ENCODE measurements at regions not wholly inside any gene's neighbourhood (a gene's known extent, or its start where the extent isn't known, plus 50 kb on each side); places are given as distances from the start of the nearest gene placed in this dataset.

DNA sequence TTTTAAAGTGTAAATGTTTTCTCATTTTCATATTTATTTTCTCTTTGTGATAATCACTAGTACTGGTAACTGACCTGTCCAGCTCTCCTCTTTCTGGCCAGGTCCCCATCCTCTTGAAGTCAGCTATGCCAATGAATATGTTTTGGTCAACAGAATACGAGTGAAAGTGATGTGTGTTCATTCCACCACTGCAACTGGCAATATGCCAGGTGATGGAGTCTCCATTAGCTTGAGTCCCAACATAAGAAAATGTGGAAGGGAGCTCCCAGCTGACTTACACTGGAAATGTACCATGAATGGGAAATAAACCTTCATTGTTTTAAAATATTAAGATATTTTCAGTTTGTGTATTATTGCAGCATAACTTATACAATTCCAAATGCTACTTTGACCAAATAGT, 75.8 kb downstream of the CCDC34 start:
- ATAC-seq, result no peak
- intact Hi-C loops (cut with micrococcal nuclease), result no loop called here
- no peak for DNase-seq

DNA sequence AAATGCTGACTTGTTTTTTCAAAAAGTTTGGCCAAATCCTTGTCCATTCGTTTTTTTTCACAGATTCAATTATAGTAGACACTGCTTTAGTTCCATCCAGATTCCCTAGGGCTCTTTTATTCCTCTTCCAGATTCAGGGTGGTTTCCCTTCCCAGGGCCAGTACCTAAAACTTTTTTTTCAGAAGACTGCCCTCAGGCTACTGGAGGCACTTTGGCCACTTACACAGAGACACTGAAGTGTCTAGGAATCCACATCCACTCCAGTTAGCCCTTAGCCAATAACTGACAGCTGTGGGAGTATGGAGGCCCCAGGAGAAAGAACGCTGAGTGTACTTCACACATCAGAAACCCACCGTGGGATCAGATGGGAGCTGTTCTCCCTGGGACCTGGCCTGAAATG, 77.3 kb downstream of the CCDC34 start:
- ATAC-seq, result no peak
- DNase-seq, result no peak
- intact Hi-C loops (cut with micrococcal nuclease), result no loop called here

DNA sequence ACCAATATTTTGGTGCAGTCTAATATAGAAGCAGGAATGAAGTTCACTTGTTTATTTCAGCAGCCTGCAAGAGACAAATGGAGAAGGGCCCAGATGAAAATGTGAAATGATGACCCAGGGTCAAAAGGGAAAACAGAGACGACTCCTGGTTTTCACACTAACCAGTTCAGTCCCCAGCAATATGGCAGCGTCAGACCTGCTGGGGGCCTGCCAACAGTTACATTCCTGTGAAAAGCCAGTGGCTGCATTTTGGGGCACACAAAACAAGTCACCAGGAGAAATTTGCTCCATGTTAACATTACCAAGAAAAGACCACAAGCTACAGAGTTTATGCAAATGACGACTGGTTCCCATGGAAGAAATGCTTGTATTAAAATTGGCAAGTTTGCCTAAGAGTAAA, 80.2 kb downstream of the CCDC34 start:
- intact Hi-C loops (cut with micrococcal nuclease), result no loop called here
- DNase-seq (peak; percentile 31), ATAC-seq (no peak)

DNA sequence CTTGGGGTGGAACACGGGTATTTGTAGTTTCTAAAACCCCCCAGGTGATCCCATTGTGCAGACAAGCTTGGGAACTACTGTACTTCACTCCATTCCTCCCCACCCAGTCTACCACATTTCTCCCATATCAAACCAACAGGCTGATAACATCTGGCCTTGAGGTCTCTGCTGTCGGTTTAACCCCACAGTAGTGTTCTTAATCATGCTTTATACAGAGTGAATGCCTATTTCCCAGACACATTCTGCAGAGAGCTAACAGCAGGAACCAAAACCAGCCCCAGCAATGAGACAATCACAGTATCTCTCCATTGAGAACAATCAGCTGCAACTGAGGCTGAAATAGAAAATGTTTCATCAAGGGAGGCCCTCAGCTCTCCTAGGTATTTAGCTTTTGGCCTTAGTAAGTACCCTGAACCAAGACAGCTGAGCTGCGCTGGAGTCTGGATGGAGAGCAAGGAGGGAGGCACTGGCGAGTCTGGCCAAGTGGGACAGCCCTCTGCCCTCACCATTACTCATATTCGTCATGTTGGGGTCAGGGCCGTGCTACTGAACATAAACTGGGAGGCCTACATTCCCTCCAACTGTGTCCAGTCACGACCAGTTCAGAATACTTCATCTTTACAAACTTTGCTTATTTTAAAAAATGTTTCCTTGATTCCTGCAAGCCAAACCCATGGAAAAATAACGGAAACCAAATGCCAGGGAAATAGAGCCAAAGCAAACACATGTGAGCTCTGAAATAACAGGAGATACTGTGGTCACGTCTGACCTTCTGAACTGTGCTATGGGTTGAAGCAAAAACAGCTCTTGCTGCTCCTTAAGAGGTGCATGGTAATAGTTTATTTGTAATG, 81.0 kb downstream of the CCDC34 start:
- peak; percentile 67 for DNase-seq
- intact Hi-C loops (cut with micrococcal nuclease), result no loop called here
- ATAC-seq, result peak; percentile 98

DNA sequence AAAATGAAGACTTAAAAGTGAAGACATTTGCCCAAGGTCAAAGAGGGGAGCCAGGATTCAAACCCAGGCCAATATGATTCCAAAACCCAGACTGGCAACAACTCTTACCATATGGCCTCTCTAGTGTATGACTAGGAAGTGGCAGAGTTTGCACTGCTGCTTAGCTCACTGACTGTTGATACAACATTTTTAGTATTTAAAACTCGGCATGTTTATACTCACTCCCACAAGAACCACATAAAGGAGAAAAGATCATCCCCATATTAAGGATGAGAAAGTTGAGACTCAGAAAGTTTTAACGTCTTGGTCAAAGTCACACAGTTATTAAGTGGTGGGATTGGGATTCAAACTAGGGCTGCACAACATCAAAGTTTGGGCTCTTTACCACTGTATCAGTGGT, 81.7 kb downstream of the CCDC34 start:
- ATAC-seq (no peak), DNase-seq (no peak)
- intact Hi-C loops (cut with micrococcal nuclease), result no loop called here

DNA sequence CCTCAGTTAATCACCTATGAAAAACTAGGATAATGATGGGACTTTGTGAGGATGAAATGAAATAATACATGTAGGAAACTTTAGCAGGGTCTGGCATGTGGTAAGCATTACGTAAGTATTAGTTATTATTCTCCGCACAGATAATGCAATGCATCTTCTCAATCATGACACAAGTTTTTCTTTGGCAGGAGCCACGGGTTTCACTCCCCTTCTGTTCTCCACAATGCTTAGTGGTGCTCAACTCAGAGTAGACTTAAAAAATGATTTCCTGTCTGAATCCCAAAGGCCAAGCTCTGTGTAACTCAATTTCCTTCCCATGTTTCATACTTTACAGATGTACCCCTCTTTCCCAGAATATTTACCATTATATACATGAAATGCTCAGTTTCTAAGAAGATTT, 82.9 kb downstream of the CCDC34 start:
- intact Hi-C loops (cut with micrococcal nuclease), result no loop called here
- ATAC-seq (no peak), DNase-seq (no peak)

DNA sequence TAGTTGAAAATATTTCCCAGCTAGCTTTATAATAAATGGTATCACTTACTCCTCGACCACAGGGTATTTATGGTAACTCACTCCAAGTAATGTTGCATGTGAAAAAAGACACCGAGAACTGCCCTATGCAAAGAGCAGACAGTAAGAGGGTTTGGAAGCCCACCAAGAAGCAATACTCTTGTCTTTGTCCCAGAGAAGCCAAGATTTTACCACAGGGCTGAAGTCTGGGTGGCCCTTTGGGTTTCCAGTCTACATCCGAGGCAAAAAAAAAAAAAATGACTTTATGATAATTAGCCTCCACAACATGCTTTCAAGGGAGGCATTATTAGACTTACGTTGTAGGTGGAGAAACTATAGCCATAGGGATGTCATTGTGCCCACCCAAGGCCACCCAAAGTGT, 83.6 kb downstream of the CCDC34 start:
- no peak for DNase-seq
- no peak for ATAC-seq
- intact Hi-C loops (cut with micrococcal nuclease), result no loop called here

DNA sequence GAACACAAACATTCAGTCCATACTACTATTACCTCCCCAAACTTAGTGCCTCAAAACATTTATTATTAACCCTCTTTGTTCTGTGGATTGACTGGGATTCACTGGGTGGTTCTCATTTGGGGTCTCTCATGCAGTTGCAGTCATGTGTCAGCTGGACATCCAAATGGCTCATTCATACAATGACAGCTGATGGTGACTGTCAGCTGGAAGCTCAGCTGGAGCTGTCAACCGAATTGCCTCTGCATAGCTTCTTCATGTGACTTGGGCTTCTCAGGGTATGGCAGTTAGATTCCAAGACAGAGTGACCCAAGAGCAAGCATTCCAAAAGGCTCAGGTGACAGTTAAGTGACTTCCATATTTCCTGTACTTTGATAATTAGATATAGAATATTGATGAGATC, 85.2 kb downstream of the CCDC34 start:
- no peak for DNase-seq
- no peak for ATAC-seq
- intact Hi-C loops (cut with micrococcal nuclease), result no loop called here

DNA sequence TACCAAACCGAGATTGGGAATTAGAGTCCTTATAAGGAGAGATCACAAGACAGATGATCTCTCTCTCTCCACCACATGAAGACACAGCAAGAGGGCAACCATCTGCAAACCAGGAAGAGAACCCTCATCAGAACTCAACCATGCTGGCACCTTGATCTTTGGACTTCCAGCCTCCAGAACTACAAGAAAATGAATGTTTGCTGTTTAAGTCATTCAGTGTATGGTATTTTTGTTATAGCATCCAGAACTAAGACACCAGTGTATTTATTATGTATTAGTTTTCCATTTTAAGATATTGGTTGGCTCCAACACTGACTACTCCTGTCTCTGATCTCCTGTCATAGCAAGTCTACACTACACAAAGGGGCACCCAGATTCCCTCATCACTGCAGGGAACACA, 86.9 kb downstream of the CCDC34 start:
- ATAC-seq (no peak), DNase-seq (no peak)
- intact Hi-C loops (cut with micrococcal nuclease), result no loop called here

DNA sequence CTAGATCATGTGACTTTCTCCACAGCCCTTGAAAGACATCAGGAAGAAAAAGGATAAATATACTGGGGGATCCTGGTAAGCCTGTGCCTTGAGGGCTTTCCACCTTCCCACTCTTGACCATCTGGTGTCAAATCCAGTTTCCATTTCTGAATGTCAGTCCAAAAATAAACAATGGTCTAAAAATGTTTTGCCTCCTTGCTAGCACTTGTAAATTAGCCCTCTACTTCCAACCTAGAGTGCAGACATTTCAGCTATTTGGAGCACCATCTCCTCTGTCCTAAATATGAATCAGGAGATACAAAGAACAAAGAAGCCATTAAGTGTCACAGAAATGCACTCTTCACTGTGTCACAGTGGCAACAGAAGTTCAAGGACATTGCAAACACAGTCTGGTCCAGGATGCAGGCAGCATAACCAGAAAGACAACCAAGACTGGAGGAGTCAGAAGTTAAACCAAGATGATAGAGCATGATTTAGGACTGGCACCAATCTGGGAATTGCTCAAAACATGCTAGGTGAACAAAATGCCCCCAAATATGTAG, 88.1 kb downstream of the CCDC34 start:
- DNase-seq (no peak), ATAC-seq (no peak)
- intact Hi-C loops (cut with micrococcal nuclease), result no loop called here

DNA sequence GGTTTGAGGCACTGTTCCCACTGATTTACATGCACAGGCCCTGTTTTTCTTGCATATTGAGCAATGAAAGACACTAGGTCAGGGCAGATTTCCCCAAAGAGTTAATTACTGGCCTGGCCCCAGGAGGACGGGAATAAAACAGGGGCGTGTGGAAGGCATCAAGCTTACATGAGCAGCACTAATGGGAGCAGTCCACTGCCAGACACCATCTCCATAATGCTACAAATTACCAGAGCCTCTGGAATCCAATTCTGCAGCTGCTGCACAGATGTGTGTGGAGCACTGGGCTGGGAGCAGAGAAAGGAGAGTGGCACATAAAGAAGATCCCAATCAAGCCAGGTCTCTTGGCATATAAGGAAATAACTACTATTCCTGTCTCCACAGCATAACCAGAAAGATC, 96.9 kb downstream of the CCDC34 start:
- ATAC-seq (peak; percentile 79), DNase-seq (no peak)
- intact Hi-C loops (cut with micrococcal nuclease), result no loop called here

DNA sequence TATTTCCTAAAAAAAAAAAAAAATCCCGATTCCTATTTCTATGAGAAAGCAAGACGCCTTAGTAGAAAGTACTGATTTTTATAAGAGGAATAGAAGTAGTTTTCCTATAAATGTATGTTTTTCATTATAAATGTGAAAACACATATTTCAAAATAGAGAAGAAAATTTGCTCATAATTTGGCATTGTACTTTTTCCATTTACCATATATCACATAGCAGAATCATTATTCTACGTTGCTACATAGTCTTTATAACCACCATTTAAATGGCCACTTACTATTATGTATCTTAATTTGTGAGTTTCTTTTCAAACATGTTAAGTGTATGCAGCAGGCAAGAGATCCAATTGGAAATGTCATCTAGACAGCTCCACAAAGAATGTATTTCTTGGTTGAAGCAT, 99.0 kb downstream of the CCDC34 start:
- intact Hi-C loops (cut with micrococcal nuclease), result no loop called here
- ATAC-seq, result no peak
- DNase-seq, result no peak

DNA sequence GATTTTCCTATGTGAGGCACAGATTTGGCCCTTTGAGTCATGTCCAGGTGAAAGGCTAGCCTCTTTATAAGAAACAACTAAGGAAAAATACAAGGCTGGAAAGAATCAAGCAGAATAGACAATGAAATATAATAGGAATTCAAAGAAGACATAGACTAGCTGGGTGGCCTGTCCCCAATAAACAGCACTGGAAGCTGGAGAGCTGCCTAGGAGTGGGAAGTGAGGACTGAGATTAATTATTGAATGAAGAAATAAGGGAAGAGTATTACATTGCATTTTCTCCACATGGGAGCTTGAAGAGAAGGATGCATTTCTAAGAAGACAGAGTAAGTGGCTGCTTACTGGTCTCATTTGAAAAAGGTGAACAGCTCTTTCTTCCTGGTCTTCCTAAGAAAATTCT, 100.0 kb downstream of the CCDC34 start:
- DNase-seq, result no peak

DNA sequence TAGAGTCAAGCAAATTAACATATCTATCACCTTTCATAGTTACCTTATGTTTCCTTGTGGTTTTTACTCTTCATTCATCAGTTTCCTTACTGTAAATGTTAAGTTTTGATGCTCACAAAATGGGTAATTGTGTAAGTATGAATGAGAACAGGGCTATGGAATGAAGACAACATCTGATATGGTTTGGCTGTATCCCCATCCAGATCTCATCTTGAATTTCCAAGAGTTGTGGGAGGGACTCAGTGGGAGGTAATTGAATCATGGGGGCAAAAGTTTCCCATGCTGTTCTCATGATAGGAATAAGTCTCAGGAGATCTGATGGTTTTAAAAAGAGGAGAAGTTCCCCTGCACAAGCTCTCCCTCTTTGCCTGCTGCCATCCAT, 107.6 kb downstream of the CCDC34 start:
- ATAC-seq (no peak), DNase-seq (no peak)
- intact Hi-C loops (cut with micrococcal nuclease), result no loop called here

More for the DNA sequence above, 100.0 kb downstream of the CCDC34 start:
- ATAC-seq, result no peak
- intact Hi-C loops (cut with micrococcal nuclease), result no loop called here

DNA sequence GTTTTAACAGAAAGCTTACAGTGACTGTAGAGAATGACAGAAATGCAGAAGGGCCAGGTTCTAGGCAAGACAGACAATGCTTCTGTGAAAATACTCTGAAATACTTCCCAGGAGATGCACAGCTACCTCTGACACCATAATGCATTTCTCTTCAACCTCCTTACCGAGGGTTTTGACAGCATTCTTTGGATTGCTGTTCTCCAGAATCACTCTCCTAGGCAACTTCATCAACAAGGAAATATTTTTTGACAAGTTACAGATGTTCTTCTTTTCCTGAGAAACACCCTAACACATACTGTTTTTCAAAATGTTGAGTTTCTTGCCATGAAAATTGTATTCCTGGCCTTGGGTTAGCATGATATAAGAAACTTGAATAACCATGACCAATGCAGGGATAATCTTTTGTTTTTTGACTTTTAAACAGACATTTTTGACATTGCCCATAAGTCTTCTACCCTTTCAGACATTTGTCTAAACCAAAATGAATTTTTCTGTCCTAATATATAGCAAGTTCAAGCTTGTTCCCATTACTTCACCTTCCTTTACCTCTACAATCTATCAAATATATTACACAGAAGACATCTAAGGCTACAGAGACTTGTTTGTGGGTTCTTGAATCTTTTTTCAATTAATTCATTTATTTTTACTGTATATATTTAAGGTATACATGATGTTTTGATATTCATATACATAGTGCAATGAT, 108.1 kb downstream of the CCDC34 start:
- ATAC-seq, result peak; percentile 64
- intact Hi-C loops (cut with micrococcal nuclease), result no loop called here
- no peak for DNase-seq

DNA sequence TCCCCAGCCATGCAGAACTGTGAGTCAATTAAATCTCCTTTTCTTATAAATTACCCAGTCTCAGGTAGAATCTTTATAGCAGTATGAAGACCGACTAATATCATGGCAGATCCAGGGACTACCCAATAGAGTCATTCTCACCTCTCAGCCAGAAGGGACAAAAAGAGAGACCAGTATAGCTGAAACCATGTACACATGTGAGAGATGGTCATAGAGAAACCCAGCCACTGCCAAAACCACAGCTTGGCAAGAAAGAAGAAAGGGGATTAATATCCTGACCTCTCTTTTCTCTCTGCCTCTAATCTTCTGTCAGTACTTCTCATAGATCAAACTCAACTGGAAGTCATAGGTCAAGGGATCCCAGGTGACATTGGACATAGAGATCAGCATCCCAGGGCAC, 109.8 kb downstream of the CCDC34 start:
- intact Hi-C loops (cut with micrococcal nuclease), result no loop called here

DNA sequence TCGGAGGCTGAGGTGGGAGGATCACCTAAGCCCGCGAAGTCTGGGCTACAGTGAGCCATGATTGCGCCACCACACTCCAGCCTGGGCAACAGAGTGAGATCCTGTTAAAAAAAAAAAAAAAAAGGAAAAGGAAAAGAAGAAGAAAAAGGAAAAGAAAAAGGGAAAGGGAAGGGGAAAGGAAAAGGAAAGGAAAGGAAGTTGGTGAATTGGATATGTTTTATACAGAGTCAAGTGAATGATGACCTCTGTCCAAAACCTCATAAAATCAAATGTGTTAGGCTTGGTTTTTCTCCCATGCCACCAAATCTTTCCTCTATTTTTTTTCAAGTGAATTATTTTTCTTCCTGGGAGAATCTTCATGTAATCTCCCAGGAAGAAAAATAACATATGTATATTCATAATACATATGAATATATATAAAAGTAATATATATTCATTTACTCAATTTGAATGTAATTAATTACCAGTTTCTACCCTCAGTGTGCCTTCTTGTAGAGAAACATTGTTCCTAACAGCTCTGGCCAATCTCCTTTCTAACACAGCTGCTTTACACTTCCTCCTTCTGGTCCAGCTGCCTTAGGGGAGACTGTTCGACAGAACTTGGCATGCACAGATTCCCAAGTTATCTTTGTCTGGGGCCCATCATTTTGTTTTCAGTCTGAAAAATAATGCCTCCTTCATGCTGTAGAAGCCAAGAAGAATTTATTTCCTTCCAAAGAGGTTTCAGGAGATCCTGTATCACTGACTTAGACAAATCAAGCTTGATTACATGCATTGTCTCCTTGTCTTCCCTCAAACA, 111.9 kb downstream of the CCDC34 start:
- ATAC-seq, result peak; percentile 19

More for the DNA sequence above, 109.8 kb downstream of the CCDC34 start:
- DNase-seq, result no peak
- no peak for ATAC-seq

DNA sequence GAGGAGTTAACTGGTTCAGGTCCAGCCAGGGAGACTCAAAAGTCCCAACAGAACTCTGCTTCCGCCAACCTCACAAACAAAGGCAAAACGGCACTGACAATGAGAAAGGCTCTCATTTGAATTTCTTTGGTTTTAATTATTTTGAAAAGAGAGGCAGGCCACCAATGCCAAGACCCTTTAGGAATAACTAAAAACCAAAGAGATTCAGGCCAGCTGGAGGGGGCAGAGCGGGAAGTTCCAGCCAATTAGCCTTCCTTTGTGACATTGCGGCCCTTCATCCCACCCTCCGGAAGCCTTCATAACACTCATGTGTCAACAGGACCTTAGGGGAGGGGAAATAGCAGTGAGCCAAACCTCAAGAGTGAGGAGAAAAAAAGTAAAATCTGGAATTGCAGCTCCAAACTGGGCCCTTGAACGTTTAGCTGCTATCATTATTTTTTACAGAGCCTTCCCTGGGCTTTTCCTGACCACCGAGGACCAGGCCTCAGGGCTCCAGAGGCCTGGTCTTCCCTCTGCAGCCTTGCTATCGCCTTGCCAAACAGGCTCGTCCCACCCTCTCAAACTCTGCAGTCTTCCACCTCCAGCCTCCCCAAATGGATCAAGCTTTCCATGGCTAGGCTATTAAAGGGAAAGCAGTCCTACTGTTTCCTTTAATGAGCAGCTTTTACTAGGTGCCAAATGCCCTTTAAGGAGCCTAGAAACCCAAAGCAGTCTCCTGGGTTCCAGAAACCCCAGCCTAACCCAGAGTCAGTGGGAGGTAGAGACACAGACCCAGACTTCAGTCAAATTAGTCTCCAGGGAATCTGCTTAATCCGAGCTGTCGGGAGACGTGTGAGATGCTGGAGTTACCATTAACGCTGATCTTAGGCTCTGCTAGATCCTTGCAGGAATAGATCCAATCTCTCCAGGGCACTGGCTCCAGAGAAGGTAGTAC, 114.2 kb downstream of the CCDC34 start:
- DNase-seq (peak; percentile 35), ATAC-seq (peak; percentile 80)
- intact Hi-C loops (cut with micrococcal nuclease), result no loop called here

More for the DNA sequence above, 111.9 kb downstream of the CCDC34 start:
- intact Hi-C loops (cut with micrococcal nuclease), result no loop called here
- no peak for DNase-seq

DNA sequence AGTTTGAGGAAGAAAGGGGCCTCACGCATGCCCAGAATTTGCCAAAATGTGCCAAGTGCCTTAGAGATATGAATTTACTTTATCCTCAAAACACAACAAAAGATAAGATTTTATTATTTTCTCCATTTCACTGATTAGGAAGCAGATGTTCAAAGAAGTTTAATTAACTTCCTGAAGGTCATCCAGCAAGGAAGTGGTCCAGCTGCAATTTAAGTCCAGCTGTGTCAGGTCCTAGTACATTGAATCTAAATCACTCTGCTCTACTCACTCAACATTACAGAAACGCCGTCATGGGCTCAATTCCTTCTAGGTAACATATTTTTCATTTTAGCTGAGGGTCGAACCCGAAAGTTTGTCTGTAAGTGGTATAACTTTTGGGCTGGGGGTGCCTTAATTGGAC, 115.4 kb downstream of the CCDC34 start:
- intact Hi-C loops (cut with micrococcal nuclease), result no loop called here
- peak; percentile 53 for ATAC-seq
- no peak for DNase-seq

All from left ventricle myocardium superior (tissue), 1 donor.